ENCODE measurements at regions not wholly inside any gene's neighbourhood (a gene's known extent, or its start where the extent isn't known, plus 50 kb on each side); places are given as distances from the start of the nearest gene placed in this dataset.

- H3K9me3 Mint-ChIP-seq, result peaks cover 23% of the 10 kb centered on the region
These were observed 519.7 kb upstream of the ZFP42 start for GRCh38 chr4:187475901-187476300.

GRCh38 chr4:187477224-187477623 is 518.3 kb upstream of the ZFP42 start:
- Mint-ChIP-seq H3K27ac (no peak overlapping the region), H3K27me3 (no peaks in the 10 kb centered on the region), H3K9me3 (peaks cover 24% of the 10 kb centered on the region), H3K4me1 (ENCODE audit: low read depth) (no peaks in the 10 kb centered on the region), H3K36me3 (ENCODE audit: low read depth) (no peaks in the 10 kb centered on the region), H3K4me3 (no peak overlapping the region)

More at GRCh38 chr4:187475901-187476300, 519.7 kb upstream of the ZFP42 start:
- no peaks in the 10 kb centered on the region for H3K36me3 Mint-ChIP-seq (ENCODE audit: low read depth)
- no peak overlapping the region for H3K27ac Mint-ChIP-seq
- no peaks in the 10 kb centered on the region for H3K27me3 Mint-ChIP-seq
- no peak overlapping the region for H3K4me3 Mint-ChIP-seq
- H3K4me1 Mint-ChIP-seq (ENCODE audit: low read depth), result no peaks in the 10 kb centered on the region

GRCh38 chr4:187478292-187479140 is 517.1 kb upstream of the ZFP42 start:
- H3K27ac Mint-ChIP-seq, result no peak overlapping the region
- no peaks in the 10 kb centered on the region for H3K27me3 Mint-ChIP-seq
- no peaks in the 10 kb centered on the region for H3K36me3 Mint-ChIP-seq (ENCODE audit: low read depth)
- no peak overlapping the region for H3K4me3 Mint-ChIP-seq
- H3K4me1 Mint-ChIP-seq (ENCODE audit: low read depth), result no peaks in the 10 kb centered on the region
- H3K9me3 Mint-ChIP-seq, result peaks cover 24% of the 10 kb centered on the region

- H3K27ac Mint-ChIP-seq, result no peak overlapping the region
- H3K9me3 Mint-ChIP-seq, result peaks cover 21% of the 10 kb centered on the region
- H3K36me3 Mint-ChIP-seq (ENCODE audit: low read depth), result no peaks in the 10 kb centered on the region
- H3K4me3 Mint-ChIP-seq, result no peak overlapping the region
- no peaks in the 10 kb centered on the region for H3K4me1 Mint-ChIP-seq (ENCODE audit: low read depth)
- no peaks in the 10 kb centered on the region for H3K27me3 Mint-ChIP-seq
These were observed 516.1 kb upstream of the ZFP42 start for GRCh38 chr4:187479511-187479910.

- Mint-ChIP-seq H3K36me3 (ENCODE audit: low read depth) (no peaks in the 10 kb centered on the region), H3K4me3 (no peak overlapping the region), H3K4me1 (ENCODE audit: low read depth) (no peaks in the 10 kb centered on the region), H3K9me3 (peaks cover 15% of the 10 kb centered on the region), H3K27me3 (no peaks in the 10 kb centered on the region), H3K27ac (no peak overlapping the region)
These were observed 515.1 kb upstream of the ZFP42 start for GRCh38 chr4:187480146-187481145.

- H3K27me3 Mint-ChIP-seq, result no peaks in the 10 kb centered on the region
- peaks cover 20% of the 10 kb centered on the region for H3K9me3 Mint-ChIP-seq
These were observed 511.4 kb upstream of the ZFP42 start for GRCh38 chr4:187484186-187484585.

GRCh38 chr4:187485676-187486075 is 509.9 kb upstream of the ZFP42 start:
- no peaks in the 10 kb centered on the region for H3K36me3 Mint-ChIP-seq (ENCODE audit: low read depth)
- H3K27ac Mint-ChIP-seq, result no peak overlapping the region
- no peaks in the 10 kb centered on the region for H3K4me1 Mint-ChIP-seq (ENCODE audit: low read depth)
- no peaks in the 10 kb centered on the region for H3K27me3 Mint-ChIP-seq
- peaks cover 11% of the 10 kb centered on the region for H3K9me3 Mint-ChIP-seq
- no peak overlapping the region for H3K4me3 Mint-ChIP-seq

More at GRCh38 chr4:187484186-187484585, 511.4 kb upstream of the ZFP42 start:
- H3K36me3 Mint-ChIP-seq (ENCODE audit: low read depth), result no peaks in the 10 kb centered on the region
- H3K4me1 Mint-ChIP-seq (ENCODE audit: low read depth), result no peaks in the 10 kb centered on the region
- no peak overlapping the region for H3K4me3 Mint-ChIP-seq
- no peak overlapping the region for H3K27ac Mint-ChIP-seq

GRCh38 chr4:187491286-187491685 is 504.3 kb upstream of the ZFP42 start:
- Mint-ChIP-seq H3K36me3 (ENCODE audit: low read depth) (no peaks in the 10 kb centered on the region), H3K9me3 (peaks cover 12% of the 10 kb centered on the region), H3K27ac (no peak overlapping the region), H3K27me3 (no peaks in the 10 kb centered on the region), H3K4me1 (ENCODE audit: low read depth) (no peaks in the 10 kb centered on the region), H3K4me3 (no peak overlapping the region)

- Mint-ChIP-seq H3K36me3 (ENCODE audit: low read depth) (no peaks in the 10 kb centered on the region), H3K9me3 (peaks cover 12% of the 10 kb centered on the region)
These were observed 503.6 kb upstream of the ZFP42 start for GRCh38 chr4:187491959-187492358.

GRCh38 chr4:187493661-187494060 is 501.9 kb upstream of the ZFP42 start:
- Mint-ChIP-seq H3K27ac (no peak overlapping the region), H3K36me3 (ENCODE audit: low read depth) (no peaks in the 10 kb centered on the region), H3K9me3 (peaks cover 8% of the 10 kb centered on the region), H3K4me1 (ENCODE audit: low read depth) (no peaks in the 10 kb centered on the region), H3K4me3 (no peak overlapping the region), H3K27me3 (no peaks in the 10 kb centered on the region)

More at GRCh38 chr4:187491959-187492358, 503.6 kb upstream of the ZFP42 start:
- no peaks in the 10 kb centered on the region for H3K27me3 Mint-ChIP-seq
- H3K4me3 Mint-ChIP-seq, result no peak overlapping the region
- H3K27ac Mint-ChIP-seq, result no peak overlapping the region
- no peaks in the 10 kb centered on the region for H3K4me1 Mint-ChIP-seq (ENCODE audit: low read depth)

- Mint-ChIP-seq H3K4me3 (no peak overlapping the region), H3K4me1 (ENCODE audit: low read depth) (no peaks in the 10 kb centered on the region), H3K27me3 (no peaks in the 10 kb centered on the region), H3K36me3 (ENCODE audit: low read depth) (no peaks in the 10 kb centered on the region), H3K9me3 (peaks cover 9% of the 10 kb centered on the region), H3K27ac (no peak overlapping the region)
These were observed 495.6 kb upstream of the ZFP42 start for GRCh38 chr4:187499956-187500355.

- Mint-ChIP-seq H3K4me3 (no peak overlapping the region), H3K36me3 (ENCODE audit: low read depth) (no peaks in the 10 kb centered on the region), H3K27me3 (no peaks in the 10 kb centered on the region), H3K9me3 (peaks cover 10% of the 10 kb centered on the region), H3K27ac (no peak overlapping the region), H3K4me1 (ENCODE audit: low read depth) (no peaks in the 10 kb centered on the region)
These were observed 494.8 kb upstream of the ZFP42 start for GRCh38 chr4:187500796-187501195.

GRCh38 chr4:187501731-187502130 is 493.8 kb upstream of the ZFP42 start:
- H3K9me3 Mint-ChIP-seq, result peaks cover 10% of the 10 kb centered on the region
- H3K36me3 Mint-ChIP-seq (ENCODE audit: low read depth), result no peaks in the 10 kb centered on the region
- H3K27ac Mint-ChIP-seq, result no peak overlapping the region
- no peak overlapping the region for H3K4me3 Mint-ChIP-seq
- no peaks in the 10 kb centered on the region for H3K4me1 Mint-ChIP-seq (ENCODE audit: low read depth)
- H3K27me3 Mint-ChIP-seq, result no peaks in the 10 kb centered on the region

GRCh38 chr4:187504974-187505797 is 490.4 kb upstream of the ZFP42 start:
- Mint-ChIP-seq H3K9me3 (peaks cover 9% of the 10 kb centered on the region), H3K4me3 (peak overlapping the region; percentile 19), H3K27ac (no peak overlapping the region), H3K4me1 (ENCODE audit: low read depth) (no peaks in the 10 kb centered on the region), H3K36me3 (ENCODE audit: low read depth) (no peaks in the 10 kb centered on the region), H3K27me3 (no peaks in the 10 kb centered on the region)

Data from stimulated activated naive CD8-positive, alpha-beta T cell treated with anti-CD3 and anti-CD28 coated beads, Interleukin-15, Interleukin-2, amounts not matched to agents 100 ng/mL and 50 ng/mL, for 24 hours (primary cell).